Peyer's patch (tissue), 4 donors: ENCODE measurements at regions not wholly inside any gene's neighbourhood (a gene's known extent, or its start where the extent isn't known, plus 50 kb on each side); places are given as distances from the start of the nearest gene placed in this dataset.

Source experiments
- POLR2A ChIP-seq, 2 donors: fragments of 450-650 bp; IDR thresholded peaks; one replicate each; pipeline ENCODE4 v1.5.1; 2017; ENCODE audit warnings: antibody characterized with exemption in 2 of 2, mild to moderate bottlenecking in 2 of 2, moderate library complexity in 2 of 2
- TF ChIP-seq, protein P1 (sequence below), 6 experiments: fragments of 450-650 bp in 4 of 6; fragments of 200-600 bp in 2 of 6; sonication (generic) in 1 of 6; IDR thresholded peaks; one replicate each; pipeline ENCODE4 v1.5.1; 2017 to 2019; ENCODE audit warnings: antibody characterized with exemption in 6 of 6, mild to moderate bottlenecking in 3 of 6, moderate library complexity in 1 of 6

DNA sequence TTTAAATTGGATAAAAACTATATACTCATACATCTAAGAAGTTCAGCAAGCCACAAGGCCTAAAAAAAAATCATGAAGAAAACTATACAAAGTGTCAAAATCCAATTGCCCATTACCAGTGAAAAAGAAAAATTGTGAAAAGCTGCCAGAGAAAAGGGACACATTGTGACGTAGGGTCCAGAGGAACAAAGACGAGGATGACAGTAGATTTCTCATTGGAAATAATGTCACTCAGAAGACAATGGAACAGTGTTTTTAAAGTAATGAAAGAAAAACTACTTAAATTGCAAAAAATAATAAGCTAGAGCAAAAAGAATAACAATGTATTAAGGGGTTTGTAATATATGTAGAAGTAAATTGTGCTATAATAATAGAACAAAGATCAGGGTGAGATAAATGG, 195.2 kb downstream of the EFNB2 start:
- TF ChIP-seq, protein P1, sequence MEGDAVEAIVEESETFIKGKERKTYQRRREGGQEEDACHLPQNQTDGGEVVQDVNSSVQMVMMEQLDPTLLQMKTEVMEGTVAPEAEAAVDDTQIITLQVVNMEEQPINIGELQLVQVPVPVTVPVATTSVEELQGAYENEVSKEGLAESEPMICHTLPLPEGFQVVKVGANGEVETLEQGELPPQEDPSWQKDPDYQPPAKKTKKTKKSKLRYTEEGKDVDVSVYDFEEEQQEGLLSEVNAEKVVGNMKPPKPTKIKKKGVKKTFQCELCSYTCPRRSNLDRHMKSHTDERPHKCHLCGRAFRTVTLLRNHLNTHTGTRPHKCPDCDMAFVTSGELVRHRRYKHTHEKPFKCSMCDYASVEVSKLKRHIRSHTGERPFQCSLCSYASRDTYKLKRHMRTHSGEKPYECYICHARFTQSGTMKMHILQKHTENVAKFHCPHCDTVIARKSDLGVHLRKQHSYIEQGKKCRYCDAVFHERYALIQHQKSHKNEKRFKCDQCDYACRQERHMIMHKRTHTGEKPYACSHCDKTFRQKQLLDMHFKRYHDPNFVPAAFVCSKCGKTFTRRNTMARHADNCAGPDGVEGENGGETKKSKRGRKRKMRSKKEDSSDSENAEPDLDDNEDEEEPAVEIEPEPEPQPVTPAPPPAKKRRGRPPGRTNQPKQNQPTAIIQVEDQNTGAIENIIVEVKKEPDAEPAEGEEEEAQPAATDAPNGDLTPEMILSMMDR (IDR thresholded peaks at IDR 0.05): no peak
- no peak for TF ChIP-seq POLR2A (IDR thresholded peaks at IDR 0.05)
